ENCODE measurements at regions not wholly inside any gene's neighbourhood (a gene's known extent, or its start where the extent isn't known, plus 50 kb on each side); places are given as distances from the start of the nearest gene placed in this dataset.

DNA sequence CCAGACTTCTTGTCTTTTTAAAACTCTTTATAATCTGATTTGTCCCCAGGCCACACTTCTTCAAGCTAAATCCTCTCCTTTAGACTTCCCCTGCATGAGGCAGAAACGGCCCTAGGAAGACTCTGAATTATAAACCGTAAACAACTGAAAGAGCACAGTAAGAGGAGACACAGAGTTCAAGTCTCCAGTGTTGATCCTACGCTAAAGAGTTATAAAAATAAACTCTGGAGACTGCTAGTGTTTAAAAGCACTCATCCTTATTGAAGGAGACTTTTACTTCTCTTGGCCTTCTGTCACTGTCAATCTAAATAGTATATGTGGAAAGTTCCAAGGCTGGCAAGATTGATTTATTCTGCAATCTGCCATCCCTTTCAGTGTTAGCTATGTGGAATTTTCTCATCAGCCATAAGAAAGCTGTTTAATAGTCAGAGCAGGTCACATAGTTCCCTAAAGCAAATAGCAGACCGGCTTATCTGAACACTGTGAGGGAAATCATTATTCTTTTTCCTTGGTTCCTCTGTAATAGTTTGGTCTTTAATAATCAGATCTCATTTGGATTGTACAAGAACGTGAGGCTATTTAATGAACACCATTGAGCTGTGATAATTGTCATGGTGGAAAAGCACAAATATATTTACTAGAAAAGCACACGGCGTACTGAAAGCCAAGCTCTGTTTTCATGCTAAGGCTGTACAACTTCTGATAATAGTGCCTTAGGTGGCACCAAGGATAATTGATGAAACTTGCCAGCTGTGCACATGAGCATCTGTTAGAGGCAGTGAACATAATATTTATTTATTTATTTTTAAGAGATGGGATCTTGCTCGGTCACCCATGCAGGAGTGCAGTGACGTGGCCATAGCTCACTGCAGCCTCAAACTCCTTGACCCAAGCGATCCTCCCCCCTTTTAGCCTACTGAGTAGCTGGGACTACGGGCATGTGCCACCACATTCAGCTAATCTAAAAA is 157.7 kb downstream of the CEP135 start:
- H3K27me3 ChIP-seq, result no peaks in the 10 kb centered on the region
- no peak overlapping the region for H2AFZ ChIP-seq
- peak overlapping the region; percentile 0 for H3K27ac ChIP-seq
- no peak for TF ChIP-seq EZH2phosphoT487 (IDR thresholded peaks at IDR 0.05; ENCODE audit: low read depth, severe bottlenecking, unreplicated experiment)
- no peak for TF ChIP-seq EZH2 (IDR thresholded peaks at IDR 0.05; ENCODE audit: borderline replicate concordance)
- TF ChIP-seq, protein P1, sequence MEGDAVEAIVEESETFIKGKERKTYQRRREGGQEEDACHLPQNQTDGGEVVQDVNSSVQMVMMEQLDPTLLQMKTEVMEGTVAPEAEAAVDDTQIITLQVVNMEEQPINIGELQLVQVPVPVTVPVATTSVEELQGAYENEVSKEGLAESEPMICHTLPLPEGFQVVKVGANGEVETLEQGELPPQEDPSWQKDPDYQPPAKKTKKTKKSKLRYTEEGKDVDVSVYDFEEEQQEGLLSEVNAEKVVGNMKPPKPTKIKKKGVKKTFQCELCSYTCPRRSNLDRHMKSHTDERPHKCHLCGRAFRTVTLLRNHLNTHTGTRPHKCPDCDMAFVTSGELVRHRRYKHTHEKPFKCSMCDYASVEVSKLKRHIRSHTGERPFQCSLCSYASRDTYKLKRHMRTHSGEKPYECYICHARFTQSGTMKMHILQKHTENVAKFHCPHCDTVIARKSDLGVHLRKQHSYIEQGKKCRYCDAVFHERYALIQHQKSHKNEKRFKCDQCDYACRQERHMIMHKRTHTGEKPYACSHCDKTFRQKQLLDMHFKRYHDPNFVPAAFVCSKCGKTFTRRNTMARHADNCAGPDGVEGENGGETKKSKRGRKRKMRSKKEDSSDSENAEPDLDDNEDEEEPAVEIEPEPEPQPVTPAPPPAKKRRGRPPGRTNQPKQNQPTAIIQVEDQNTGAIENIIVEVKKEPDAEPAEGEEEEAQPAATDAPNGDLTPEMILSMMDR (IDR thresholded peaks at IDR 0.05; ENCODE audit: poor library complexity), result no peak
- H3K9me3 ChIP-seq (ENCODE audit: low read depth), result no peaks in the 10 kb centered on the region
- H3K79me2 ChIP-seq, result peaks cover 36% of the 10 kb centered on the region
- DNase-seq (ENCODE audit: low spot score), result no peak
- H4K20me1 ChIP-seq (ENCODE audit: insufficient read depth, poor library complexity, severe bottlenecking), result no peaks in the 10 kb centered on the region
- H3K4me2 ChIP-seq, result peak overlapping the region; percentile 19
- H3K4me3 ChIP-seq, result no peak overlapping the region
- H3K4me1 ChIP-seq (ENCODE audit: insufficient read depth), result peaks cover 8% of the 10 kb centered on the region
- no peaks in the 10 kb centered on the region for H3K9me2 ChIP-seq (replicated peaks; ENCODE audit: insufficient read depth)
- no peaks in the 10 kb centered on the region for H3K36me3 ChIP-seq (replicated peaks; ENCODE audit: insufficient read depth, low read depth)
- WGBS (ENCODE audit: low lambda C conversion rate, missing lambda C conversion rate), result 71% methylated on average over 11 of the region's 11 CpGs

DNA sequence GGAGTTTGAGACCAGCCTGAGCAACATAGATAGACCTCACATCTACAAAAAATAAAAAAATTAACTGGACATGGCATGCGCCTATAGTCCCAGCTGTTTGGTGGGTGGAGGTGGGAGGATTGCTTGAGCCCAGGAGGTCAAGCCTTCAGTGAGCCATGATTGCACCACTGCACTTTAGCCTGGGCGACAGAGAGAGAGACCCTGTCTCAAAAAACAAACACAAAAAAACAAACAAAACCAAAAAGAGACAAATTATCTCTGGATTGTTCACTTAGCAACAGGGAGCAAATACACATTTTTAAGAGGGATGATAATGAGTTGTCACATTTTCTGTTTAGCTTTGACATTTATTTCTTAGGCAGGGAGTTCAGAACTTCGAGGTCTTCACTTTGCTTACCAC is 155.4 kb downstream of the CEP135 start:
- Histone ChIP-seq H3K4me1 (ENCODE audit: insufficient read depth) (peaks cover 8% of the 10 kb centered on the region), H3K9me2 (replicated peaks; ENCODE audit: insufficient read depth) (no peaks in the 10 kb centered on the region), H3K79me2 (peaks cover 55% of the 10 kb centered on the region), H2AFZ (no peak overlapping the region), H3K27me3 (no peaks in the 10 kb centered on the region), H3K27ac (no peak overlapping the region), H3K4me2 (no peak overlapping the region), H3K4me3 (no peak overlapping the region), H4K20me1 (ENCODE audit: insufficient read depth, poor library complexity, severe bottlenecking) (no peaks in the 10 kb centered on the region), H3K9me3 (ENCODE audit: low read depth) (no peaks in the 10 kb centered on the region), H3K36me3 (replicated peaks; ENCODE audit: insufficient read depth, low read depth) (no peaks in the 10 kb centered on the region)
- 83% methylated on average over 3 of the region's 3 CpGs for WGBS (ENCODE audit: low lambda C conversion rate, missing lambda C conversion rate)
- DNase-seq (ENCODE audit: low spot score), result no peak
- TF ChIP-seq, protein P1 (IDR thresholded peaks at IDR 0.05; ENCODE audit: poor library complexity), result no peak
- no peak for TF ChIP-seq EZH2 (IDR thresholded peaks at IDR 0.05; ENCODE audit: borderline replicate concordance)
- TF ChIP-seq EZH2phosphoT487 (IDR thresholded peaks at IDR 0.05; ENCODE audit: low read depth, severe bottlenecking, unreplicated experiment), result no peak

DNA sequence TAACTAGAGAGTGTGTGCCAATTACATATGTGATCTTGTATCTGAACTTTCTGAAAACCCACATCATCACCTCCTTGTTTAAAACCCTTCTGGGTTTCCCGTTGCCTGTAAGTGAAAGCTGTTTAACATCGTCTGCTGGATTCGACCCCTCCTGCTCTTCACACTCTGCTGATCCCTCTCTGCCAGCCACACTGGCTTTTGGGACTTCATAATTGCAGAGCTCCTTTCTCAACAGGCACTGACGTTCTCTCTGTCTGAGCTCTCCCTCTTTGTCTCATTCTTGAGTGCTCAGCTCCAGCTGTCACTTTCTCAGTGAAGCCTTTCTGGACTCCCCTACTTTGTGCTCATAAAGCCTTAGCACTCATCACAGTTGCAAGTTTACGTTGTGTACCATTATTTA is 153.9 kb downstream of the CEP135 start:
- no peak for TF ChIP-seq EZH2 (IDR thresholded peaks at IDR 0.05; ENCODE audit: borderline replicate concordance)
- TF ChIP-seq, protein P1 (IDR thresholded peaks at IDR 0.05; ENCODE audit: poor library complexity), result no peak
- no peak for TF ChIP-seq EZH2phosphoT487 (IDR thresholded peaks at IDR 0.05; ENCODE audit: low read depth, severe bottlenecking, unreplicated experiment)
- H3K4me1 ChIP-seq (ENCODE audit: insufficient read depth), result peaks cover 8% of the 10 kb centered on the region
- H3K4me2 ChIP-seq, result no peak overlapping the region
- no peaks in the 10 kb centered on the region for H3K36me3 ChIP-seq (replicated peaks; ENCODE audit: insufficient read depth, low read depth)
- no peaks in the 10 kb centered on the region for H4K20me1 ChIP-seq (ENCODE audit: insufficient read depth, poor library complexity, severe bottlenecking)
- H3K9me2 ChIP-seq (replicated peaks; ENCODE audit: insufficient read depth), result no peaks in the 10 kb centered on the region
- H3K4me3 ChIP-seq, result no peak overlapping the region
- H2AFZ ChIP-seq, result no peak overlapping the region
- no peak for DNase-seq (ENCODE audit: low spot score)
- H3K79me2 ChIP-seq, result peaks cover 49% of the 10 kb centered on the region
- 46% methylated on average over 5 of the region's 5 CpGs for WGBS (ENCODE audit: low lambda C conversion rate, missing lambda C conversion rate)
- H3K27me3 ChIP-seq, result no peaks in the 10 kb centered on the region
- no peak overlapping the region for H3K27ac ChIP-seq
- H3K9me3 ChIP-seq (ENCODE audit: low read depth), result no peaks in the 10 kb centered on the region
